ENCODE measurements at regions not wholly inside any gene's neighbourhood (a gene's known extent, or its start where the extent isn't known, plus 50 kb on each side); places are given as distances from the start of the nearest gene placed in this dataset.

DNA sequence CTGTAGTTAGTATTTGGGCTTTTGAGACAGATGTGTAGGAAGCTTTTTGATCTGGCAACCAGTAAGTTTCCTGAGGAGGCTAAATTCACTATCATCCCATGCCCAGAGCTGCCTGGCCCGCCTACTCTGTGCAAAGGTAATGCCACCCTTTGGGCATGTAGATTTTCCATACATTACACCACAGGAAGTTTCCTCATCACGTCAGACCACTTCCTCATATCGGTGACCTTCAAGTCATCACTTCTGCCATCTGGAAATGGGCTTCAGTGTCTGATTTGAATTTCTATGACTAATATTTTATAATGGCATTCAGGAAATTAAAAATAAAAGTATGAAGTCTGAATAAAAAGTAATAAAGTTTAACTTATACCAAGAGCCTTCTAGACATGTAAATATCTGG, 825.4 kb downstream of the DCDC2C start:
- Histone ChIP-seq H4K20me1 (ENCODE audit: insufficient read depth, low read length) (no peaks in the 10 kb centered on the region), H3K9ac (ENCODE audit: insufficient read depth, low read depth, low read length) (no peak overlapping the region), H3K4me2 (ENCODE audit: low read depth, low read length) (no peak overlapping the region), H3K27ac (ENCODE audit: extremely low read length, insufficient read depth, low read length) (no peak overlapping the region), H3K4me3 (replicated peaks in 1 of 3; ENCODE audit: insufficient read depth in 1 of 3, low read depth in 2 of 3, low read length in 3 of 3) (no peak overlapping the region), H3K4me1 (ENCODE audit: insufficient read depth, low read length) (no peaks in the 10 kb centered on the region), H3K79me2 (ENCODE audit: insufficient read depth, low read length) (no peaks in the 10 kb centered on the region), H3K27me3 (ENCODE audit: control insufficient read depth in 1 of 2, insufficient read depth in 2 of 2, low read length in 2 of 2) (no peaks in the 10 kb centered on the region), H2AFZ (ENCODE audit: low read length) (no peak overlapping the region), H3K9me3 (ENCODE audit: low read length) (peaks cover 84% of the 10 kb centered on the region), H3K36me3 (replicated peaks in 1 of 2; ENCODE audit: control insufficient read depth in 1 of 2, insufficient read depth in 2 of 2, low read length in 2 of 2) (no peaks in the 10 kb centered on the region)
- BruUV-seq (replicated peaks) = no TSS peak
- no peak for FAIRE-seq
- TF ChIP-seq, protein P1, sequence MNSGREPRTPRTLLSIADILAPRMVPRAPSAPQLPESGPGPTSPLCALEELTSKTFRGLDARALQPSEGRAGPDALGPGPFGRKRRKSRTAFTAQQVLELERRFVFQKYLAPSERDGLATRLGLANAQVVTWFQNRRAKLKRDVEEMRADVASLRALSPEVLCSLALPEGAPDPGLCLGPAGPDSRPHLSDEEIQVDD (CRISPR knock-in tag; IDR thresholded peaks at IDR 0.05; ENCODE audit: borderline replicate concordance) = no peak
- TF ChIP-seq EHMT2 (IDR thresholded peaks at IDR 0.05; ENCODE audit: borderline replicate concordance, low read depth, low read length) (no peak), ZNF7 (CRISPR knock-in tag; IDR thresholded peaks at IDR 0.05) (no peak)
- TF ChIP-seq, protein P2, sequence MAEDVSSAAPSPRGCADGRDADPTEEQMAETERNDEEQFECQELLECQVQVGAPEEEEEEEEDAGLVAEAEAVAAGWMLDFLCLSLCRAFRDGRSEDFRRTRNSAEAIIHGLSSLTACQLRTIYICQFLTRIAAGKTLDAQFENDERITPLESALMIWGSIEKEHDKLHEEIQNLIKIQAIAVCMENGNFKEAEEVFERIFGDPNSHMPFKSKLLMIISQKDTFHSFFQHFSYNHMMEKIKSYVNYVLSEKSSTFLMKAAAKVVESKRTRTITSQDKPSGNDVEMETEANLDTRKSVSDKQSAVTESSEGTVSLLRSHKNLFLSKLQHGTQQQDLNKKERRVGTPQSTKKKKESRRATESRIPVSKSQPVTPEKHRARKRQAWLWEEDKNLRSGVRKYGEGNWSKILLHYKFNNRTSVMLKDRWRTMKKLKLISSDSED (CRISPR knock-in tag; IDR thresholded peaks at IDR 0.05) = no peak
- TF ChIP-seq, protein P3, sequence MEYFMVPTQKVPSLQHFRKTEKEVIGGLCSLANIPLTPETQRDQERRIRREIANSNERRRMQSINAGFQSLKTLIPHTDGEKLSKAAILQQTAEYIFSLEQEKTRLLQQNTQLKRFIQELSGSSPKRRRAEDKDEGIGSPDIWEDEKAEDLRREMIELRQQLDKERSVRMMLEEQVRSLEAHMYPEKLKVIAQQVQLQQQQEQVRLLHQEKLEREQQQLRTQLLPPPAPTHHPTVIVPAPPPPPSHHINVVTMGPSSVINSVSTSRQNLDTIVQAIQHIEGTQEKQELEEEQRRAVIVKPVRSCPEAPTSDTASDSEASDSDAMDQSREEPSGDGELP (IDR thresholded peaks at IDR 0.05; ENCODE audit: borderline replicate concordance, low read depth) = no peak
- in situ Hi-C loops (cut with HindIII; ENCODE audit: extremely low pct_ligation_motif_present, low pct_unique_long_range_greater_than_20kb) = no loop called here
- ChIA-PET POLR2A (no interaction called here), CTCF (ENCODE audit: low intra/inter-chr PET ratio, low total read pairs) (no interaction called here)
- 2% methylated on average over 3 of the region's 3 CpGs for WGBS (ENCODE audit: low lambda C conversion rate)
- DNase-seq (ENCODE audit: low spot score) = no peak
- intact Hi-C loops (cut with micrococcal nuclease; ENCODE audit: unreplicated experiment) = no loop called here
- ATAC-seq = no peak

DNA sequence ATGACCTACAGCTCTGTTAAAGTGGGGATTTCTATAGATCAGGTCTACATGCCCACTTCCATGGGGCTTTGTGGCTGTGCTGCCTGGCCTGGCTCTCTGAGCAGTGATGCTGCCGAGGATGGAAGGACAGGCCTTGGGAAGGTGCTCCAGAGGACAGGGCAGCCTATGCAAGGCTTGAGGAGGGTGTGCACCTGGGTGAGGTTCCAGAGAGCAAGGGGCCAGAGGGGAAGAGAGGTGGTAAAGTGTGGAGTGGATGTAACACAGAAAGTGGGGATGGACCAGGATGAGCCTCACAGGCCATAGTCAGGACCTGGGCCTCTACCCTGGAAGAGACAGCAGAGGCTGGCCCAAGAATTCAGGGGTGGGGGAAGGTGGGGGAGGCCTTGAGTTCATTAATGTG, 826.4 kb downstream of the DCDC2C start:
- Histone ChIP-seq H4K20me1 (ENCODE audit: insufficient read depth, low read length) (no peaks in the 10 kb centered on the region), H3K4me1 (ENCODE audit: insufficient read depth, low read length) (no peaks in the 10 kb centered on the region), H3K4me2 (ENCODE audit: low read depth, low read length) (no peak overlapping the region), H3K9ac (ENCODE audit: insufficient read depth, low read depth, low read length) (no peak overlapping the region), H3K9me3 (ENCODE audit: low read length) (peaks cover 90% of the 10 kb centered on the region), H3K4me3 (replicated peaks in 1 of 3; ENCODE audit: insufficient read depth in 1 of 3, low read depth in 2 of 3, low read length in 3 of 3) (no peak overlapping the region), H2AFZ (ENCODE audit: low read length) (no peak overlapping the region), H3K27me3 (ENCODE audit: control insufficient read depth in 1 of 2, insufficient read depth in 2 of 2, low read length in 2 of 2) (no peaks in the 10 kb centered on the region), H3K79me2 (ENCODE audit: insufficient read depth, low read length) (no peaks in the 10 kb centered on the region), H3K27ac (ENCODE audit: extremely low read length, insufficient read depth, low read length) (no peak overlapping the region), H3K36me3 (replicated peaks in 1 of 2; ENCODE audit: control insufficient read depth in 1 of 2, insufficient read depth in 2 of 2, low read length in 2 of 2) (no peaks in the 10 kb centered on the region)
- FAIRE-seq (no peak), DNase-seq (ENCODE audit: low spot score) (no peak), ATAC-seq (no peak)
- TF ChIP-seq AHR (CRISPR knock-in tag; IDR thresholded peaks at IDR 0.05) (no peak), TCF7L2 (IDR thresholded peaks at IDR 0.05; ENCODE audit: low read depth, low read length) (no peak), ZNF441 (CRISPR knock-in tag; IDR thresholded peaks at IDR 0.05; ENCODE audit: borderline replicate concordance) (no peak), ZNF143 (CRISPR knock-in tag; IDR thresholded peaks at IDR 0.05) (no peak), ZNF260 (CRISPR knock-in tag; IDR thresholded peaks at IDR 0.05; ENCODE audit: borderline replicate concordance, low read depth) (no peak)
- TF ChIP-seq, protein P4, sequence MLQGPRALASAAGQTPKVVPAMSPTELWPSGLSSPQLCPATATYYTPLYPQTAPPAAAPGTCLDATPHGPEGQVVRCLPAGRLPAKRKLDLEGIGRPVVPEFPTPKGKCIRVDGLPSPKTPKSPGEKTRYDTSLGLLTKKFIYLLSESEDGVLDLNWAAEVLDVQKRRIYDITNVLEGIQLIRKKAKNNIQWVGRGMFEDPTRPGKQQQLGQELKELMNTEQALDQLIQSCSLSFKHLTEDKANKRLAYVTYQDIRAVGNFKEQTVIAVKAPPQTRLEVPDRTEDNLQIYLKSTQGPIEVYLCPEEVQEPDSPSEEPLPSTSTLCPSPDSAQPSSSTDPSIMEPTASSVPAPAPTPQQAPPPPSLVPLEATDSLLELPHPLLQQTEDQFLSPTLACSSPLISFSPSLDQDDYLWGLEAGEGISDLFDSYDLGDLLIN (CRISPR knock-in tag; IDR thresholded peaks at IDR 0.05; ENCODE audit: borderline replicate concordance) = no peak
- ChIA-PET CTCF (ENCODE audit: low intra/inter-chr PET ratio, low total read pairs) (no interaction called here), POLR2A (no interaction called here)
- intact Hi-C loops (cut with micrococcal nuclease; ENCODE audit: unreplicated experiment) = no loop called here
- WGBS (ENCODE audit: low lambda C conversion rate) = 10% methylated on average over 1 of the region's 1 CpG
- no TSS peak for BruUV-seq (replicated peaks)
- in situ Hi-C loops (cut with HindIII; ENCODE audit: extremely low pct_ligation_motif_present, low pct_unique_long_range_greater_than_20kb) = no loop called here
